ENCODE measurements at regions not wholly inside any gene's neighbourhood (a gene's known extent, or its start where the extent isn't known, plus 50 kb on each side); places are given as distances from the start of the nearest gene placed in this dataset.

GRCh38 chr11:38095268-38095667, 1497.2 kb upstream of the RAG2 start:
- no peak for TF ChIP-seq SRF (IDR thresholded peaks at IDR 0.05; ENCODE audit: low read depth in 2 of 2, low read length in 2 of 2)
- no peak for TF ChIP-seq BCL3 (IDR thresholded peaks at IDR 0.05; ENCODE audit: borderline replicate concordance, insufficient read depth, low read depth, low read length, poor library complexity, severe bottlenecking)
- no peak for TF ChIP-seq CREM (IDR thresholded peaks at IDR 0.05; ENCODE audit: low read depth)
- no peak for TF ChIP-seq SREBF1 (IDR thresholded peaks at IDR 0.05; ENCODE audit: low read length)
- TF ChIP-seq CTCF (IDR thresholded peaks at IDR 0.05 in 2 of 3, conservative IDR thresholded peaks at IDR 0.05 in 1 of 3; ENCODE audit: control insufficient read depth in 2 of 3, extremely low read depth in 1 of 3, insufficient read depth in 1 of 3, low read depth in 3 of 3, low read length in 3 of 3): no peak
- TF ChIP-seq ZZZ3 (IDR thresholded peaks at IDR 0.05; ENCODE audit: control insufficient read depth, insufficient read length, low read depth): no peak
- TF ChIP-seq NFYB (IDR thresholded peaks at IDR 0.05; ENCODE audit: insufficient read depth, low read depth, low read length): no peak

Measured in GM12878 (cell line).